ENCODE measurements at regions not wholly inside any gene's neighbourhood (a gene's known extent, or its start where the extent isn't known, plus 50 kb on each side); places are given as distances from the start of the nearest gene placed in this dataset.

GRCh38 chrY:13554949-13555348, 75.1 kb upstream of the UTY start:
- H2BK5ac ChIP-seq (ENCODE audit: low read depth, low read length), result no peak overlapping the region
- CTCF ChIA-PET (ENCODE audit: partially characterized antibody), result no interaction called here
- no peaks in the 10 kb centered on the region for H3K4me1 ChIP-seq (replicated peaks in 1 of 4; ENCODE audit: control insufficient read depth in 3 of 4, insufficient read depth in 4 of 4, low read length in 3 of 4)
- H2AK5ac ChIP-seq (ENCODE audit: low read depth, low read length), result no peak overlapping the region
- no peak overlapping the region for H3K4me2 ChIP-seq (ENCODE audit: insufficient read depth in 1 of 2, low read depth in 2 of 2, low read length in 2 of 2)
- no peaks in the 10 kb centered on the region for H3K9me3 ChIP-seq (ENCODE audit: insufficient read depth in 2 of 2, low read depth in 1 of 2, low read length in 1 of 2)
- POLR2A ChIA-PET (ENCODE audit: partially characterized antibody), result no interaction called here
- WGBS, 2 experiments (ENCODE audit: extremely low coverage in 1 of 2, insufficient coverage in 1 of 2, insufficient read length in 1 of 2, insufficient replicate concordance in 2 of 2, low coverage in 1 of 2, low lambda C conversion rate in 2 of 2, missing lambda C conversion rate in 1 of 2), result 83% methylated on average over 1 of the region's 1 CpG; no CpG with 5 or more reads in 1 of the 2 experiments
- H2BK15ac ChIP-seq (ENCODE audit: low read length), result no peak overlapping the region
- H3K23ac ChIP-seq (ENCODE audit: insufficient read length), result no peak overlapping the region
- no peak overlapping the region for H3K27ac ChIP-seq (ENCODE audit: low read depth, low read length)
- no peaks in the 10 kb centered on the region for H3K79me2 ChIP-seq (ENCODE audit: control insufficient read depth in 1 of 2, insufficient read depth in 2 of 2, low read length in 2 of 2)
- no peaks in the 10 kb centered on the region for H3K27me3 ChIP-seq (replicated peaks in 1 of 4; ENCODE audit: control insufficient read depth in 3 of 4, extremely low read depth in 1 of 4, insufficient read depth in 3 of 4, low read length in 3 of 4)
- no peaks in the 10 kb centered on the region for H3K23me2 ChIP-seq (ENCODE audit: low read depth, low read length)
- no peak overlapping the region for H3K4ac ChIP-seq (replicated peaks; ENCODE audit: insufficient read length, low read depth, low read length)
- no peak overlapping the region for H3K18ac ChIP-seq (ENCODE audit: extremely low read depth, low read length)
- H3K36me3 ChIP-seq (ENCODE audit: control insufficient read depth in 2 of 4, insufficient read depth in 4 of 4, low read length in 3 of 4), result no peaks in the 10 kb centered on the region
- no peak overlapping the region for H3K4me3 ChIP-seq (ENCODE audit: extremely low read depth in 1 of 4, insufficient read depth in 2 of 4, low read depth in 3 of 4, low read length in 4 of 4)
- H3K14ac ChIP-seq (ENCODE audit: insufficient read length), result no peak overlapping the region
- H3K56ac ChIP-seq (replicated peaks; ENCODE audit: insufficient read length, low read depth, low read length), result no peak overlapping the region
- no peak for DNase-seq (ENCODE audit: low read depth in 1 of 2, low spot score in 2 of 2)
- TF ChIP-seq, protein P1, sequence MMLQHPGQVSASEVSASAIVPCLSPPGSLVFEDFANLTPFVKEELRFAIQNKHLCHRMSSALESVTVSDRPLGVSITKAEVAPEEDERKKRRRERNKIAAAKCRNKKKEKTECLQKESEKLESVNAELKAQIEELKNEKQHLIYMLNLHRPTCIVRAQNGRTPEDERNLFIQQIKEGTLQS (IDR thresholded peaks at IDR 0.05; ENCODE audit: insufficient read depth, low read depth, low read length), result no peak
- H2BK20ac ChIP-seq (ENCODE audit: low read length), result no peak overlapping the region
- no peak overlapping the region for H4K8ac ChIP-seq (ENCODE audit: extremely low read depth, insufficient read depth, low read length)
- no peak overlapping the region for H4K91ac ChIP-seq (replicated peaks; ENCODE audit: insufficient read length, low read length)
- H4K5ac ChIP-seq (ENCODE audit: insufficient read length, low read depth, low read length), result no peak overlapping the region
- no peak overlapping the region for H2BK12ac ChIP-seq (ENCODE audit: low read depth, low read length)
- H2AFZ ChIP-seq (ENCODE audit: low read length), result no peak overlapping the region
- H4K20me1 ChIP-seq (replicated peaks in 1 of 2; ENCODE audit: control insufficient read depth in 1 of 2, insufficient read depth in 2 of 2, low read length in 2 of 2), result no peaks in the 10 kb centered on the region
- no peak for FAIRE-seq
- no peak overlapping the region for H3K9ac ChIP-seq (replicated peaks in 1 of 4; ENCODE audit: extremely low read depth in 1 of 4, low read depth in 3 of 4, low read length in 3 of 4)
- H2BK120ac ChIP-seq (replicated peaks; ENCODE audit: low read depth, low read length), result no peak overlapping the region
- H3K79me1 ChIP-seq (ENCODE audit: low read depth, low read length), result no peaks in the 10 kb centered on the region
